Upper lobe of left lung (tissue), 4 donors: ENCODE measurements at regions not wholly inside any gene's neighbourhood (a gene's known extent, or its start where the extent isn't known, plus 50 kb on each side); places are given as distances from the start of the nearest gene placed in this dataset.

ENCODE experiments used
- CTCF ChIP-seq, 6 experiments: fragments of 450-650 bp in 4 of 6; fragments of 200-600 bp in 2 of 6; sonication (generic) in 2 of 6; IDR thresholded peaks; one replicate each; pipeline ENCODE4 v1.5.1; 2016 to 2019; ENCODE audit warnings: antibody characterized with exemption in 6 of 6
- EP300 ChIP-seq, 4 donors: sonication (generic); formaldehyde crosslinking; IDR thresholded peaks; one replicate each; pipeline ENCODE4 v1.5.1; 2017; ENCODE audit warnings: antibody characterized with exemption in 4 of 4, control low read depth in 2 of 4
- POLR2A ChIP-seq, 4 donors: fragments of 450-650 bp; IDR thresholded peaks; one replicate each; pipeline ENCODE4 v1.5.1; 2016 to 2017; ENCODE audit warnings: antibody characterized with exemption in 4 of 4, mild to moderate bottlenecking in 2 of 4

DNA sequence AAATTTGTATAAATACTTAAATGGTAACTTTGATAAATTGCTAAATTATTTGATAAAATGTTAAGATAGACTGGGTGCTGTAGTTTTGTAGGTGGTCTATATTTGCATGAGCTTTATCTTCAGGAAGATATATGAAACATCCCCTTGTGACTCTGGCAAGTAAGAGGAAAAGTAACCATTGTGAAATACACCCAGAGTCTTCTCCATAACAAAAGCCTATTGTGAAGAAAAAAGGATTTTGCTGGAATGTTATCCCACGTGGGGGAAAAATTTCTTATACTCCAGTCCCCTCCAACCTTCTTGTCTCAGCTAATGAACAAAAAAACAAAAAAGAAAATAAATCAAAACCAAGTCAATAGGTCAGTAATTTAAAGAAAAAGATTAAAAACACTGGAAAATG, 600.7 kb downstream of the HDGFL1 start:
- TF ChIP-seq CTCF (IDR thresholded peaks at IDR 0.05) (no peak), EP300 (IDR thresholded peaks at IDR 0.05) (no peak), POLR2A (IDR thresholded peaks at IDR 0.05) (no peak)
